Stromal cell of bone marrow (primary cell): ENCODE measurements at regions not wholly inside any gene's neighbourhood (a gene's known extent, or its start where the extent isn't known, plus 50 kb on each side); places are given as distances from the start of the nearest gene placed in this dataset.
"Not testable (repeated sequence)": the region's sequence is repeated elsewhere in the genome, so short reads cannot be mapped to it uniquely, and the experiment has no call there.

Source experiments
- DNase-seq: peaks from one replicate; pipeline ENCODE4 v3.0.0-alpha.2; 2012; ENCODE audit warnings: low read depth

- DNase-seq = no peak
Observed at GRCh38 chr2:144971786-144972335, 451.9 kb upstream of the ZEB2 start.

DNA sequence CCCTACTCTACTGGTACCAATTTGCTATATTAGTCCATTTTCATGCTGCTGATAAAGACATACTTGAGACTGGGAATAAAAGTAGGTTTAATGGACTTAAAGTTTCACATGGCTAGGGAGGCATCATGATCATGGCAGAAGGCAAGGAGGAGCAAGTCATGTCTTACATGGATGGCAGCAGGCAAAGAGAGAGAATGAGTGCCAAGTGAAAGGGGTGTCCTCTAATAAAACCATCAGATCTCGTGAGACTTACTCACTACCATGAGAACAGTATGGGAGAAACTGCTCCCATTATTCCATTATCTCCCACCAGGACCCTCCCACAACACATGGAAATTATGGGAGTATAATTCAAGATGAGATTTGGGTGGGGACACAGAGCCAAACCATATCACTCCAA is 450.5 kb upstream of the ZEB2 start:
- not testable (repeated sequence) for DNase-seq

- not testable (repeated sequence) for DNase-seq
Observed at GRCh38 chr2:144969564-144969963, 449.6 kb upstream of the ZEB2 start.

DNA sequence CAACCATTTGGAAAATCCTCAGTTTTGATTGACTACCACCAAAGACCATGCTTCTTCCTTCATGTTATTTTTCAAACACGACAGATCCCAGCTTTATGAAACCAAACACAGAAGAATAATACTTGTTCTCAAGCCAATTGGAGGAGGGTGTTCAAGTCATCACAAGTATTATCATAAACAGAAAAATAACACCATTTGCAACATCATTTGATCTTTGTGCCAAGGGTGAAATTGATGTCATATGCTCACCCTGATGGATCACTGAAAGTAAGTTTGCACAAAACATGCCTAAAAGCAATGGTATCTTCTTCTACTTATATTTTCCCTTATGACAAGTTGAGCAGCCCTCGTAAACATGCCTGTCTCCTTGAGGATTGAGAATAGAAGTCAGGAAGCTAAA is 448.0 kb upstream of the ZEB2 start:
- no peak for DNase-seq

GRCh38 chr2:144965172-144965571 is 445.3 kb upstream of the ZEB2 start:
- no peak for DNase-seq

DNA sequence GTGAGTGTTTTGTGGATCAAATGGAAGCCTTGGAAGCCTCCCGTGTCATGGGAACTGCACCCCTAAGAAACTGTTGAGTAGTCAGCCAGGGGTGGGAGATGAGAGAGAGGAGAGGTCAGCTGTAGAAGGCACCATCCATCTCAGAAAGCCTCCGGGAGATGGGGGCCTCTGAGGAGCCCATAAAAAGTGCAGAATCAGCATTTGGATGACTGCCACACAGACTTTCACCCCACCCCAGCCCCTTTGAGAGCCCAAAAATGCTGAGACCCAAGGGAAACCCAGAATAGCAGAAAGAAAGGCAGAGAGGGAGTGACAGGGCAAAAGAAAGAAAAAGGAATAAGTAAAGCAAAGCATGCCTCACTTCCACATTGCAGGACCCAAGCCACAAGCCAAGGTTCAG is 443.1 kb upstream of the ZEB2 start:
- no peak for DNase-seq

- DNase-seq = no peak
Observed at GRCh38 chr2:144959416-144959815, 439.5 kb upstream of the ZEB2 start.

DNA sequence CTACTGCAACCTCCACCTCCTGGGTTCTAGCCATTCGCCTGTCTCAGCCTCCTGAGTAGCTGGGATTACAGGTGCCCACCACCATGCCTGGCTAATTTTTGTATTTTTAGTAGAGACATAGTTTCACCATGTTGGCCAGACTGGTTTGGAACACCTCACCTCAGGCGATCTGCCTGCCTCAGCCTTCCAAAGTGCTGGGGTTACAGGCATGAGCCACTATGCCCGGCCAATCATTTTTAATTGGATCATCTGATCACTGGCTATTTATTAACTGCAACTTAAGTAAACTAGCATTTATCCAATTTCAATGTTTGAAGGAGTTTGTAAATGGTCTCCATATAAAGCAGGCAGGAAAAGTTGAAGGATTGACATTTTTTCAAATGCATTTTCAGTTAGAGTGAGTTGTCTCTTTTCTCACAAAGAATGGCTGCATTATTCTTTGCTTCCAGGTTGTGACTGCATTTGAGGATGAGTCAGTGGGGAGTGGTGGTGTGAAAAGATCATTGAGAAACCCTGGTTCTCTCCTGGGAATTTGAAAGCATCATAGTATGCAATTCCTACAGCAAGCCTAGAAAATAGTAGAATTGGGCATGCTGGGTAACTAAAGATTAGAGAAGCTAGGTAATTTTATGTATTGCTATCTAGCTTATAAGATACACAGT is 431.1 kb upstream of the ZEB2 start:
- peak; percentile 92 for DNase-seq

- DNase-seq = no peak
Observed at GRCh38 chr2:144948205-144948855, 428.4 kb upstream of the ZEB2 start.

- no peak for DNase-seq
Observed at GRCh38 chr2:144947709-144948037, 427.8 kb upstream of the ZEB2 start.

- DNase-seq = no peak
Observed at GRCh38 chr2:144946263-144946662, 426.3 kb upstream of the ZEB2 start.

DNA sequence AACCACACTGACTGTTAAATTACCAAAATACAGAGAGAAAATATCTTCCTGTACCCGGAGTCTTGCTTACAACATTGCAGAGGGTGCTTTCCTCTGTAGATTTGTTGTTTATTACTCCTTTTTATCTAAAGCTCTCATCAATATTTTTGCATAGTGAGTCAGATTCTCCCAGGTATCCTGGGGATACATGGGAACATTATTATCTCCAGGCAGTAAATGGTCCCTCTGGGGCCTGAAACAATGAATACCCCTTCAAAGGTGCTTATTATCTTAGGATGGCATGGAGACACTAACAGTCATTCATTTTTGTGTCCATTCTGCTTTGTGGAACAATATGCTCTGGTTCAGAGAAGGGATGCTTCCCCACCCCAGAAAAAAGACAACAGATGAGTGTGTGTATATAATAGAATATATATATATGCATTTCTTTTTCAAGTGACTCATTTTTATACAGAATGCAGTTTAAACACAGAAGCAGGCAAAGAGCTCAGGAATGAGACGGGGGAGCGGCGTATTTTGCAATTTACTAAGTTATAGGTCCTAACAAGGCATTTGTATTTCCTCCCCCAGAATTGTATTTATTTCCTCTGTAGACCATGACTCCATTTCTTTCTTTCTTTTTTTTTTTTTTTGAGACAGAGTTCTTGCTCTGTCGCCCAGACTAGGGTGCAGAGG is 424.8 kb upstream of the ZEB2 start:
- no peak for DNase-seq

GRCh38 chr2:144943986-144944385 is 424.1 kb upstream of the ZEB2 start:
- peak; percentile 54 for DNase-seq

GRCh38 chr2:144943293-144943941 is 423.5 kb upstream of the ZEB2 start:
- no peak for DNase-seq

GRCh38 chr2:144942516-144943256 is 422.8 kb upstream of the ZEB2 start:
- peak; percentile 48 for DNase-seq

- DNase-seq = no peak
Observed at GRCh38 chr2:144941743-144942488, 422.0 kb upstream of the ZEB2 start.

- no peak for DNase-seq
Observed at GRCh38 chr2:144939590-144939989, 419.7 kb upstream of the ZEB2 start.

DNA sequence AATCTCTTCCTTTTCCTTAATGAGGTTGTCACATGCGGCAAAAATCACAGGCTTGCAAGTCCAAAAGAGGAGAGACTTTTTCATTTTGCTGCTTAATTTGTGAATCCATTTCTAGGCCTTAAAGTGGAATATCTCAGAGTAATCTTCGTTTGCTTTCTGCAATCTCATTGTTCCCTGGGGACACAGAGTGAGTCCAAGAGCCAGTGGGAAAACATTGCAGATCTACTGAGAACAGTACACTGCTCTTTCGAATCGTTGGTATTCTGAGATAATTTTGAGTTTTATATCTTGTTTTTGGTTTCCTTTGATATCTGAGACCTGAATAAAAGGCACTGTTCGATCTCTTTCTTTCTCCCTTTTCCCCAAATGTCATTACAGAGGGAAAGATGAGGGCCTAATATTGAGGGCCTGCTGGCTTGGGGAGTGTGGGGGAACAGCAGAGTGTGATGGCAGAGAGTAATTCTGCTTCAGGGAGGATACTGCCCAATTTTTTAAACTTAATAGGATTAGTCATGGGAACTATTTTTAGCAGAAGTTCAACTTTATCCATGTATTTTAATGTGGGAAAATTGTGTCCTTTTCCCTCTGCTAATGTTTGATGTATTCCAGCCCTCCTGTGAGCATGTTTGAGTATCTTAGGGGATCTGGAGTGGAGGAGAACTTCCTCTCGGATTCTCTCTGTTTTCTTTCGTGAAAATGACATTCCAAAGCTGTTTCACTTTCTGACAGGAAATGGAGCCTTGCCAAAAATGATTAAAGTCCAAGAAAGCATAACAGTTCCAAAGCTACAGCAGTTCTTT is 418.2 kb upstream of the ZEB2 start:
- DNase-seq = peak; percentile 69

DNA sequence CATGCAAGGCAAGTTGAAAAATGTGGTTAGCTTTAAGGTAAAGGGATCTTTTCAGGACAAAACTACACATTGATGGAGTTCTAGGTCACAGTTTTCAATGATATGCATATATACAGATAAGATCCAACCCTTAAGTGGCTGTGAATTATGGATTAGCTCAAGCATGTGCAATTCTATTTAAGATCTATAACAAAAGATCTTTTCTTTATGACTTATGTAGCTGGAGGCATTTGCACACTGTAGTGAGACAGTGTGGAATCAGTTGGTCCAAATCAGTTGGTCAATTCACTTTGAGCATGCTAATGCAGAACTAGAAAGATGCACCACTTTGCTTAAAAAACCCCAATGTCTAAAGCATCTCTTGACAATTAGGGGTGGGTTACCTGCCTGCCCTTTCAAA is 417.1 kb upstream of the ZEB2 start:
- DNase-seq = no peak

DNA sequence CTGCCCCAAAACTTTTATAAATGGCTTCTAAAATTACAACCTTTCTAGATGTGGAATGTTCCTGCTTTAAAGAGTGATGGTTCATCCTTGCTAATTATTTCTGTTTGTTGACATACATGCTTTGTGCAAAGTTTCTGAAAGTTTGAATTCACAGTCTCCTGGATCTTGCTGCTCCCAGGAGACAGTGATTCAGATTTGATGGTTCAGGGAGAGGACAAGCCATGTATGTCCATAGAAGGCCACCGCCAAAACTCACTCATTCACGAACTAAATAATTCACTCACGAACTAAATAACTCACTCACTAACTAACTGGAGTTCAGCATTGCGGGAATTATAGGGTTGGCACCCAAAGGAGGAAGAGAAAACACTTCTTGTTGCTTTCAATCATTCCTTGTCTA is 416.5 kb upstream of the ZEB2 start:
- peak; percentile 72 for DNase-seq
